ENCODE measurements at regions not wholly inside any gene's neighbourhood (a gene's known extent, or its start where the extent isn't known, plus 50 kb on each side); places are given as distances from the start of the nearest gene placed in this dataset.

- no peak for DNase-seq (ENCODE audit: low read depth)
Measured at GRCh38 chr18:75491361-75491760, 63.9 kb upstream of the SMIM21 start.

GRCh38 chr18:75489493-75490190 lies 62.1 kb upstream of the SMIM21 start:
- peak; percentile 90 for DNase-seq (ENCODE audit: low read depth)

GRCh38 chr18:75483662-75484061 lies 56.2 kb upstream of the SMIM21 start:
- no peak for DNase-seq (ENCODE audit: low read depth)

GRCh38 chr18:75482880-75483279 lies 55.4 kb upstream of the SMIM21 start:
- DNase-seq (ENCODE audit: low read depth), result no peak

- no peak for DNase-seq (ENCODE audit: low read depth)
Measured at GRCh38 chr18:75480487-75480886, 53.0 kb upstream of the SMIM21 start.

GRCh38 chr18:75478996-75479880 lies 51.7 kb upstream of the SMIM21 start:
- peak; percentile 52 for DNase-seq (ENCODE audit: low read depth)

GRCh38 chr18:75477900-75478299 lies 50.4 kb upstream of the SMIM21 start:
- no peak for DNase-seq (ENCODE audit: low read depth)

All from fibroblast of gingiva (primary cell).